HL-60 (cell line): ENCODE measurements at regions not wholly inside any gene's neighbourhood (a gene's known extent, or its start where the extent isn't known, plus 50 kb on each side); places are given as distances from the start of the nearest gene placed in this dataset.

ENCODE experiments used
- DNase-seq, 2 experiments: peaks; one replicate each; pipeline ENCODE4 v3.0.0-alpha.2; 2010 to 2020; ENCODE audit warnings: low read depth in 1 of 2, low spot score in 1 of 2
- H3K27ac ChIP-seq: fragments of 250-450 bp; sonication (Bioruptor Pico); replicated peaks from 2 replicates; pipeline ENCODE4 v1.5.1; 2020; ENCODE audit warnings: mild to moderate bottlenecking, moderate library complexity
- H3K27me3 ChIP-seq: fragments of 250-450 bp; sonication (Bioruptor Pico); 2 replicates; pipeline ENCODE4 v1.5.1; 2021; ENCODE audit warnings: mild to moderate bottlenecking, moderate library complexity; ENCODE audit not compliant: insufficient read depth, poor library complexity, severe bottlenecking
- H3K4me3 ChIP-seq: replicated peaks from 2 replicates; pipeline ENCODE4 v1.5.1; 2011; ENCODE audit warnings: mild to moderate bottlenecking, control low read depth, low read length; ENCODE audit not compliant: insufficient read depth
- CTCF ChIP-seq: IDR thresholded peaks from one replicate; pipeline ENCODE4 v1.5.1; 2011; ENCODE audit warnings: low read length, control low read depth, inconsistent platforms; ENCODE audit not compliant: insufficient read depth
- GABPA ChIP-seq: IDR thresholded peaks from 2 replicates; pipeline ENCODE4 v1.6.1; 2012; ENCODE audit warnings: low read depth
- POLR2AphosphoS5 ChIP-seq: IDR thresholded peaks from 2 replicates; pipeline ENCODE4 v1.6.1; 2012; ENCODE audit warnings: low read depth
- REST ChIP-seq: IDR thresholded peaks from 2 replicates; pipeline ENCODE4 v1.6.1; 2012; ENCODE audit warnings: low read depth; ENCODE audit not compliant: insufficient replicate concordance
- SPI1 ChIP-seq: IDR thresholded peaks from 2 replicates; pipeline ENCODE4 v1.6.1; 2012; ENCODE audit warnings: low read depth, mild to moderate bottlenecking, borderline replicate concordance

GRCh38 chr10:21329995-21330627 lies 195.4 kb downstream of the SKIDA1 start:
- H3K27ac ChIP-seq = no peak overlapping the region
- DNase-seq = no peak

GRCh38 chr10:21327289-21327993 lies 198.0 kb downstream of the SKIDA1 start:
- no peak overlapping the region for H3K4me3 ChIP-seq
- H3K27me3 ChIP-seq = no peaks in the 10 kb centered on the region
- no peak for TF ChIP-seq REST
- no peak for TF ChIP-seq SPI1
- no peak for DNase-seq
- no peak overlapping the region for H3K27ac ChIP-seq

More at GRCh38 chr10:21329995-21330627, 195.4 kb downstream of the SKIDA1 start:
- TF ChIP-seq REST (no peak), SPI1 (no peak), CTCF (no peak), GABPA (no peak)
- Histone ChIP-seq H3K4me3 (no peak overlapping the region), H3K27me3 (no peaks in the 10 kb centered on the region)

GRCh38 chr10:21326594-21327288 lies 198.7 kb downstream of the SKIDA1 start:
- Histone ChIP-seq H3K27me3 (no peaks in the 10 kb centered on the region), H3K27ac (no peak overlapping the region), H3K4me3 (no peak overlapping the region)
- no peak for TF ChIP-seq SPI1
- no peak for TF ChIP-seq CTCF
- TF ChIP-seq GABPA = no peak
- no peak for TF ChIP-seq REST
- TF ChIP-seq POLR2AphosphoS5 = no peak
- DNase-seq = no peak
